NCI-H2107 treated with DMSO at 0.1 percent for 48 hours (cell line): ENCODE measurements at regions not wholly inside any gene's neighbourhood (a gene's known extent, or its start where the extent isn't known, plus 50 kb on each side); places are given as distances from the start of the nearest gene placed in this dataset.

ENCODE experiments used
- DNase-seq: peaks from one replicate; lab custom pipeline; 2025; ENCODE audit not compliant: unreplicated experiment; lab: John Stamatoyannopoulos, UW

DNA sequence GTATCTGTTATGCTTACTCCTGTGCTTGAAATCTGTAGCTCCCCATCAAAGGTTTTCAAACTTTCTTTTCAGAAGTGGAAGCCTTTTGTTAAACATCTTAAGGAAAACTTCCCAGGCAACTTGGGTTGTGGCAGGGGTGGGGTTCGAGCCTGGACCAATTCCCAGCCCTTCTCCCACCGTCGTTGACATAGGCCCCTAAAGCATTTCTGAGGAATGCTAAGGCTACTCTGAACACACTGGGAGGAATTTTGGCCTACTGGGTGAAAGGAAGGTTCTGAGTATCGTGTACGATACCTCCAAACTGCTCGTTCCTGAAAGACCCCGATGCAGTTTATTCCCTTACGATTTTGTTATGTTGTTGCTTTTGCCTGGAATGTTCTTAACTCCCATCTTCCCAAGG is 56.1 kb upstream of the PMFBP1 start:
- DNase-seq, result no peak

DNA sequence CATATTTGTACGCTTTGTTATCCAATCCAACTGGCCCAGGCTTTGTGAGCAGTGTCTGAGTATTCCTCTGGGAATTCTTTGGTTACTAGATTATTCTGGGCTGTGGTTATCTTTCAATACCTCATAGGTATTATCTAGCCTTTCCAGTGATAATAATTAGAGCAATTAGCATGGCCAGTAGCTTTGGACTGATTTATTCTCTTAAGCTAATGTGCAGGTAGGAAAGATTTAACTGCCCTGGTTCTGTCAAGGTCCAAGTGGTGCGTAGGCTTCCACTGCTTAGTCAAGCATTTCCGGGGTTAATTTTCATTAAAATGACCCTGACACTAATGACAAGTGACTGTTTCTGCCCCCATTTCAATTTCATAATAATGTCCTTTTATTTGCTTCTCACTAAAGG is 54.2 kb upstream of the PMFBP1 start:
- no peak for DNase-seq

DNA sequence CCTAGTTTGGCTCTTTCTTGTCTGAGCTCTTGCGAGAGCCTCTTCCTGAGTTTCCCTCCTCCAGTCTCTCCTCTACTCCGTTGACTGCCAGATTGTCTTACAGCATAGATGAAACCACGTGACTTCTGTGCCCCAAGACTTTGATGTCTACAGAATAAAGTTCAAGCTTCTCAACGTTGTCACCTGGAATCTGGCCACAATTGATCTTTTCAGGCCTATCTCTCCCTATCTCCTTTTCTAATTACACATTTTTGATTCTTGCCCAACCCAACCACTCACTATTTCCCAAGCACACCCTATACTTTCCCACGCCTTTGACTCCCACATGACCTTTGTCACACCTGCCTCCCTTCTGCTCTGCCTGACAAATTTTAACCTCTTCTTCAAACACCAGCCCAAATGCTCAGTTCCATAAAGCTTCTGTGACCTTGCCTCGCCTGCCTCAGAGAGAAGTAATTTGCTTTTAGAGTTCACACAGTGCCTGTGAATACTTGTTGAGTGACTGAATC is 52.4 kb upstream of the PMFBP1 start:
- no peak for DNase-seq

DNA sequence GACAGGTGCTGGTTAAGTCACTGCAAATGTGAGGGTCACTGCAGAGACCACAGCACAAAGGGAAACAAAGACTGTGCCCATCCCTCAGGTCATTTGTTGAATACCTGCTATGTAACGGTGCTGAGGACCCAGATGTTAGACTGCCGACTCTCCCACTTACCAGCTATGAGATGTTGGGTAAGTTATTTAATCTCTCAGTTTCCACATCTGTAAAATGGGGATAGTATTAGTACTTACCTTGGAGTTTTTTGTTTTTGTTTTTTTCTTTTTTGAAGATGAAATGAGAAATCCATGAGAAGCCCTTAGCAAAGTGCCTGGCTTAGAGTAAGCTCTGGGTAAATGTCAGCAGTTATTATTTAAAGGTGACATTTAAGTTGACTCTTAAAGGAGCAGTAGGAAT is 50.5 kb upstream of the PMFBP1 start:
- DNase-seq, result no peak
